Keratinocyte (primary cell): ENCODE measurements at regions not wholly inside any gene's neighbourhood (a gene's known extent, or its start where the extent isn't known, plus 50 kb on each side); places are given as distances from the start of the nearest gene placed in this dataset.

ENCODE experiments used
- DNase-seq: peaks from one replicate; pipeline ENCODE4 v3.0.0-alpha.2; 2011; ENCODE audit warnings: low read depth, missing footprints, low spot score
- FAIRE-seq: peaks from 2 replicates; lab custom pipeline; 2011; peaks lifted over from hg19 to GRCh38; lab: Jason Lieb, UNC
- H2AFZ ChIP-seq: 2 replicates; pipeline ENCODE4 v1.6.0; 2012; ENCODE audit warnings: low read length, control low read depth, inconsistent platforms; ENCODE audit not compliant: control insufficient read depth
- H3K27ac ChIP-seq: 2 replicates; pipeline ENCODE4 v1.5.1; 2011; ENCODE audit warnings: low read length; ENCODE audit not compliant: control insufficient read depth, insufficient read depth
- H3K27me3 ChIP-seq: 3 replicates; pipeline ENCODE4 v1.6.0; 2011; ENCODE audit warnings: low read length; ENCODE audit not compliant: control insufficient read depth, insufficient read depth; ENCODE audit errors: extremely low read depth
- H3K36me3 ChIP-seq, 2 experiments: 2 replicates in 1 of 2; 3 replicates in 1 of 2; pipeline ENCODE4 v1.5.1; 2011; ENCODE audit warnings: low read length in 2 of 2, mild to moderate bottlenecking in 1 of 2; ENCODE audit not compliant: control insufficient read depth in 2 of 2, insufficient read depth in 2 of 2; ENCODE audit errors: extremely low read depth in 1 of 2
- H3K4me1 ChIP-seq: 3 replicates; pipeline ENCODE4 v1.5.1; 2011; ENCODE audit warnings: low read length; ENCODE audit not compliant: control insufficient read depth, insufficient read depth; ENCODE audit errors: extremely low read depth
- H3K4me2 ChIP-seq: 3 replicates; pipeline ENCODE4 v1.6.0; 2011; ENCODE audit warnings: low read depth, low read length; ENCODE audit not compliant: control insufficient read depth, insufficient read depth; ENCODE audit errors: extremely low read depth
- H3K4me3 ChIP-seq, 3 experiments: fragments of 200-600 bp in 1 of 3; sonication (generic) in 1 of 3; 2 replicates in 2 of 3; 3 replicates in 1 of 3; pipeline ENCODE4 v1.5.1; 2011 to 2016; ENCODE audit warnings: low read length in 3 of 3, mild to moderate bottlenecking in 3 of 3, control low read depth in 2 of 3, inconsistent platforms in 1 of 3, low read depth in 1 of 3, mixed read lengths in 1 of 3, mixed run types in 1 of 3, moderate library complexity in 1 of 3; ENCODE audit not compliant: control insufficient read depth in 2 of 3, insufficient read depth in 2 of 3; ENCODE audit errors: extremely low read depth in 1 of 3
- H3K79me2 ChIP-seq: 2 replicates; pipeline ENCODE4 v1.6.0; 2012; ENCODE audit warnings: low read length; ENCODE audit not compliant: control insufficient read depth, insufficient read depth
- H3K9ac ChIP-seq: 3 replicates; pipeline ENCODE4 v1.6.0; 2011; ENCODE audit warnings: low read length; ENCODE audit not compliant: control insufficient read depth, insufficient read depth; ENCODE audit errors: extremely low read depth
- H3K9me1 ChIP-seq: 3 replicates; pipeline ENCODE4 v1.6.0; 2011; ENCODE audit warnings: low read length; ENCODE audit not compliant: control insufficient read depth, insufficient read depth; ENCODE audit errors: extremely low read depth
- H3K9me3 ChIP-seq: 2 replicates; pipeline ENCODE4 v1.5.1; 2012; ENCODE audit warnings: low read depth, low read length; ENCODE audit not compliant: control insufficient read depth
- H4K20me1 ChIP-seq: 3 replicates; pipeline ENCODE4 v1.6.0; 2011; ENCODE audit warnings: low read length; ENCODE audit not compliant: control insufficient read depth, insufficient read depth; ENCODE audit errors: extremely low read depth
- EZH2 ChIP-seq: IDR thresholded peaks from one replicate; pipeline ENCODE4 v1.6.1; 2012; ENCODE audit warnings: inconsistent platforms, mild to moderate bottlenecking, low read length, moderate library complexity
- dilution Hi-C: fragments of 300-500 bp; cut with MboI; formaldehyde crosslinking; loops from one replicate; pipeline ENCODE4 v1.7.0; 2020; ENCODE audit warnings: low sequenced_read_pairs; ENCODE audit not compliant: extremely low pct_ligation_motif_present
- TF ChIP-seq, protein P1 (sequence below), 3 experiments: IDR thresholded peaks in 1 of 3; conservative IDR thresholded peaks in 1 of 3; optimal IDR thresholded peaks in 1 of 3; 2 replicates in 2 of 3; 3 replicates in 1 of 3; pipeline versions ENCODE3 to v1.5.1; 2011; ENCODE audit warnings: low read length in 3 of 3, mild to moderate bottlenecking in 3 of 3, moderate library complexity in 2 of 3, control low read depth in 1 of 3, inconsistent platforms in 1 of 3; ENCODE audit not compliant: insufficient read depth in 2 of 3; ENCODE audit errors: extremely low read depth in 1 of 3

DNA sequence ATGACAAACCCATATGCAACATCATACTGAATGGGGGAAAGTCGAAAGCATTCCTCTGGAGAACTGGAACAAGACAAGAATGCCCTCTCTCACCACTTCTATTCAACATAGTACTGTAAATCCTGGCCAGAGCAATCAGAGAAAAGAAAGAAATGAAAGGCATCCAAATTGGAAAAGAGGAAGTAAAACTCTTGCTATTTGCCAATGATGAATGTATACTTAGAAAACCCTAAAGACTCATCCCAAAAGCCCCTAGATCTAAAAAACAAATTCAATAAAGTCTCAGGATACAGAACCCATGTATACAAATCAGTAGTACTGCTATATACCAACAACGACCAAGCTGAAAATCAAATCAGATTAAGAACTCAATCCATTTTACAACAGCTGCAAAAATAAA, 66.9 kb downstream of the SPATA31C2 start:
- Histone ChIP-seq H3K79me2 (no peaks in the 10 kb centered on the region), H3K4me3 (no peak overlapping the region), H3K9me1 (no peaks in the 10 kb centered on the region), H3K27ac (no peak overlapping the region), H3K9me3 (peaks cover 2% of the 10 kb centered on the region), H3K4me1 (peaks cover 3% of the 10 kb centered on the region), H2AFZ (no peak overlapping the region), H3K9ac (no peak overlapping the region), H3K27me3 (no peaks in the 10 kb centered on the region), H4K20me1 (no peaks in the 10 kb centered on the region), H3K36me3 (no peaks in the 10 kb centered on the region), H3K4me2 (no peak overlapping the region)
- FAIRE-seq (no peak), DNase-seq (no peak)
- no peak for TF ChIP-seq EZH2
- TF ChIP-seq, protein P1, sequence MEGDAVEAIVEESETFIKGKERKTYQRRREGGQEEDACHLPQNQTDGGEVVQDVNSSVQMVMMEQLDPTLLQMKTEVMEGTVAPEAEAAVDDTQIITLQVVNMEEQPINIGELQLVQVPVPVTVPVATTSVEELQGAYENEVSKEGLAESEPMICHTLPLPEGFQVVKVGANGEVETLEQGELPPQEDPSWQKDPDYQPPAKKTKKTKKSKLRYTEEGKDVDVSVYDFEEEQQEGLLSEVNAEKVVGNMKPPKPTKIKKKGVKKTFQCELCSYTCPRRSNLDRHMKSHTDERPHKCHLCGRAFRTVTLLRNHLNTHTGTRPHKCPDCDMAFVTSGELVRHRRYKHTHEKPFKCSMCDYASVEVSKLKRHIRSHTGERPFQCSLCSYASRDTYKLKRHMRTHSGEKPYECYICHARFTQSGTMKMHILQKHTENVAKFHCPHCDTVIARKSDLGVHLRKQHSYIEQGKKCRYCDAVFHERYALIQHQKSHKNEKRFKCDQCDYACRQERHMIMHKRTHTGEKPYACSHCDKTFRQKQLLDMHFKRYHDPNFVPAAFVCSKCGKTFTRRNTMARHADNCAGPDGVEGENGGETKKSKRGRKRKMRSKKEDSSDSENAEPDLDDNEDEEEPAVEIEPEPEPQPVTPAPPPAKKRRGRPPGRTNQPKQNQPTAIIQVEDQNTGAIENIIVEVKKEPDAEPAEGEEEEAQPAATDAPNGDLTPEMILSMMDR (optimal IDR thresholded peaks at IDR 0.05 in 1 of 3, IDR thresholded peaks at IDR 0.05 in 1 of 3, conservative IDR thresholded peaks at IDR 0.05 in 1 of 3; ENCODE audit: extremely low read depth in 1 of 3, insufficient read depth in 2 of 3, low read length in 3 of 3): no peak
- dilution Hi-C loops: no loop called here

DNA sequence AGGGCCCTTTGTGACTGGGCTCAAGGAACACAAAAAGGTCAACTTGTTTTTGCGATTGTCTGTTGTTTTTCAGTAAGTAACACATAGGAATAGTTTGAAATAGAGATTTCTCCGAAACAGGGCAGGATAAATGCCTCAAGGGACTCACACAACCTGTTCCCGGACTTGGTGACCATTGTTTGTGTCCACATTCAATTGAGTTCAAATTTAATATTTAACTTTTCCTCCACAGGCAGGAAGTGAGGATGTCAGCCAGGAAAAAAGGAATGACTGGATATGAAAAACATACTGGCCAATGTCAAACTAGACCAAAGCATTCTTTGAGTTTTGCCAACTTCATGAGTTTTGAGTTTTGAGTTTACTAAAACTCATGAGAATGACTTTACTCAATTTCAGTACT, 72.7 kb downstream of the SPATA31C2 start:
- Histone ChIP-seq H3K4me2 (no peak overlapping the region), H3K4me1 (no peaks in the 10 kb centered on the region), H3K9ac (no peak overlapping the region), H3K27ac (no peak overlapping the region), H3K36me3 (no peaks in the 10 kb centered on the region), H3K9me1 (no peaks in the 10 kb centered on the region), H4K20me1 (no peaks in the 10 kb centered on the region), H3K27me3 (no peaks in the 10 kb centered on the region), H3K79me2 (no peaks in the 10 kb centered on the region), H3K4me3 (no peak overlapping the region), H2AFZ (no peak overlapping the region), H3K9me3 (no peaks in the 10 kb centered on the region)
- FAIRE-seq (no peak), DNase-seq (no peak)
- TF ChIP-seq EZH2: no peak
- TF ChIP-seq, protein P1 (optimal IDR thresholded peaks at IDR 0.05 in 1 of 3, IDR thresholded peaks at IDR 0.05 in 1 of 3, conservative IDR thresholded peaks at IDR 0.05 in 1 of 3; ENCODE audit: extremely low read depth in 1 of 3, insufficient read depth in 2 of 3, low read length in 3 of 3): no peak
- dilution Hi-C loops: no loop called here
